Keratinocyte (primary cell): ENCODE measurements at regions not wholly inside any gene's neighbourhood (a gene's known extent, or its start where the extent isn't known, plus 50 kb on each side); places are given as distances from the start of the nearest gene placed in this dataset.

Experiments used
- DNase-seq: peaks from one replicate; pipeline ENCODE4 v3.0.0-alpha.2; 2011; ENCODE audit warnings: low read depth, missing footprints, low spot score
- FAIRE-seq: peaks from 2 replicates; lab custom pipeline; 2011; peaks lifted over from hg19 to GRCh38; lab: Jason Lieb, UNC
- H2AFZ ChIP-seq: 2 replicates; pipeline ENCODE4 v1.6.0; 2012; ENCODE audit warnings: low read length, control low read depth, inconsistent platforms; ENCODE audit not compliant: control insufficient read depth
- H3K27ac ChIP-seq: 2 replicates; pipeline ENCODE4 v1.5.1; 2011; ENCODE audit warnings: low read length; ENCODE audit not compliant: control insufficient read depth, insufficient read depth
- H3K27me3 ChIP-seq: 3 replicates; pipeline ENCODE4 v1.6.0; 2011; ENCODE audit warnings: low read length; ENCODE audit not compliant: control insufficient read depth, insufficient read depth; ENCODE audit errors: extremely low read depth
- H3K36me3 ChIP-seq, 2 experiments: 2 replicates in 1 of 2; 3 replicates in 1 of 2; pipeline ENCODE4 v1.5.1; 2011; ENCODE audit warnings: low read length in 2 of 2, mild to moderate bottlenecking in 1 of 2; ENCODE audit not compliant: control insufficient read depth in 2 of 2, insufficient read depth in 2 of 2; ENCODE audit errors: extremely low read depth in 1 of 2
- H3K4me1 ChIP-seq: 3 replicates; pipeline ENCODE4 v1.5.1; 2011; ENCODE audit warnings: low read length; ENCODE audit not compliant: control insufficient read depth, insufficient read depth; ENCODE audit errors: extremely low read depth
- H3K4me2 ChIP-seq: 3 replicates; pipeline ENCODE4 v1.6.0; 2011; ENCODE audit warnings: low read depth, low read length; ENCODE audit not compliant: control insufficient read depth, insufficient read depth; ENCODE audit errors: extremely low read depth
- H3K4me3 ChIP-seq, 3 experiments: fragments of 200-600 bp in 1 of 3; sonication (generic) in 1 of 3; 2 replicates in 2 of 3; 3 replicates in 1 of 3; pipeline ENCODE4 v1.5.1; 2011 to 2016; ENCODE audit warnings: low read length in 3 of 3, mild to moderate bottlenecking in 3 of 3, control low read depth in 2 of 3, inconsistent platforms in 1 of 3, low read depth in 1 of 3, mixed read lengths in 1 of 3, mixed run types in 1 of 3, moderate library complexity in 1 of 3; ENCODE audit not compliant: control insufficient read depth in 2 of 3, insufficient read depth in 2 of 3; ENCODE audit errors: extremely low read depth in 1 of 3
- H3K79me2 ChIP-seq: 2 replicates; pipeline ENCODE4 v1.6.0; 2012; ENCODE audit warnings: low read length; ENCODE audit not compliant: control insufficient read depth, insufficient read depth
- H3K9ac ChIP-seq: 3 replicates; pipeline ENCODE4 v1.6.0; 2011; ENCODE audit warnings: low read length; ENCODE audit not compliant: control insufficient read depth, insufficient read depth; ENCODE audit errors: extremely low read depth
- H3K9me1 ChIP-seq: 3 replicates; pipeline ENCODE4 v1.6.0; 2011; ENCODE audit warnings: low read length; ENCODE audit not compliant: control insufficient read depth, insufficient read depth; ENCODE audit errors: extremely low read depth
- H3K9me3 ChIP-seq: 2 replicates; pipeline ENCODE4 v1.5.1; 2012; ENCODE audit warnings: low read depth, low read length; ENCODE audit not compliant: control insufficient read depth
- H4K20me1 ChIP-seq: 3 replicates; pipeline ENCODE4 v1.6.0; 2011; ENCODE audit warnings: low read length; ENCODE audit not compliant: control insufficient read depth, insufficient read depth; ENCODE audit errors: extremely low read depth
- CTCF ChIP-seq, 3 experiments: IDR thresholded peaks in 1 of 3; conservative IDR thresholded peaks in 1 of 3; optimal IDR thresholded peaks in 1 of 3; 2 replicates in 2 of 3; 3 replicates in 1 of 3; pipeline versions ENCODE3 to v1.5.1; 2011; ENCODE audit warnings: low read length in 3 of 3, mild to moderate bottlenecking in 3 of 3, moderate library complexity in 2 of 3, control low read depth in 1 of 3, inconsistent platforms in 1 of 3; ENCODE audit not compliant: insufficient read depth in 2 of 3; ENCODE audit errors: extremely low read depth in 1 of 3
- EZH2 ChIP-seq: IDR thresholded peaks from one replicate; pipeline ENCODE4 v1.6.1; 2012; ENCODE audit warnings: inconsistent platforms, mild to moderate bottlenecking, low read length, moderate library complexity
- dilution Hi-C: fragments of 300-500 bp; cut with MboI; formaldehyde crosslinking; loops from one replicate; pipeline ENCODE4 v1.7.0; 2020; ENCODE audit warnings: low sequenced_read_pairs; ENCODE audit not compliant: extremely low pct_ligation_motif_present

GRCh38 chr12:4220536-4221257 lies 52.9 kb upstream of the CCND2 start:
- Histone ChIP-seq H3K79me2 (no peaks in the 10 kb centered on the region), H3K36me3 (no peaks in the 10 kb centered on the region), H3K9ac (no peak overlapping the region), H3K9me1 (no peaks in the 10 kb centered on the region), H3K4me1 (peaks cover 11% of the 10 kb centered on the region), H3K4me3 (no peak overlapping the region), H3K27me3 (peaks cover 3% of the 10 kb centered on the region), H3K9me3 (no peaks in the 10 kb centered on the region), H3K4me2 (no peak overlapping the region), H3K27ac (no peak overlapping the region), H2AFZ (no peak overlapping the region), H4K20me1 (no peaks in the 10 kb centered on the region)
- DNase-seq = no peak
- FAIRE-seq = no peak
- TF ChIP-seq EZH2 = no peak
- no peak for TF ChIP-seq CTCF (optimal IDR thresholded peaks at IDR 0.05 in 1 of 3, IDR thresholded peaks at IDR 0.05 in 1 of 3, conservative IDR thresholded peaks at IDR 0.05 in 1 of 3; ENCODE audit: extremely low read depth in 1 of 3, insufficient read depth in 2 of 3, low read length in 3 of 3)
- dilution Hi-C loops = no loop called here

- FAIRE-seq (no peak), DNase-seq (no peak)
- TF ChIP-seq EZH2 (no peak), CTCF (optimal IDR thresholded peaks at IDR 0.05 in 1 of 3, IDR thresholded peaks at IDR 0.05 in 1 of 3, conservative IDR thresholded peaks at IDR 0.05 in 1 of 3; ENCODE audit: extremely low read depth in 1 of 3, insufficient read depth in 2 of 3, low read length in 3 of 3) (no peak)
- no peak overlapping the region for H3K4me2 ChIP-seq
- no peaks in the 10 kb centered on the region for H4K20me1 ChIP-seq
- no peak overlapping the region for H2AFZ ChIP-seq
- H3K4me1 ChIP-seq = peaks cover 16% of the 10 kb centered on the region
- H3K4me3 ChIP-seq = no peak overlapping the region
- no peaks in the 10 kb centered on the region for H3K36me3 ChIP-seq
- no peak overlapping the region for H3K9ac ChIP-seq
- dilution Hi-C loops = no loop called here
- H3K27me3 ChIP-seq = no peaks in the 10 kb centered on the region
- no peaks in the 10 kb centered on the region for H3K79me2 ChIP-seq
- H3K9me1 ChIP-seq = no peaks in the 10 kb centered on the region
- no peaks in the 10 kb centered on the region for H3K9me3 ChIP-seq
- H3K27ac ChIP-seq = no peak overlapping the region
Measured at GRCh38 chr12:4217091-4217490, 56.5 kb upstream of the CCND2 start.
